HG02852 (cell line): ENCODE measurements at regions not wholly inside any gene's neighbourhood (a gene's known extent, or its start where the extent isn't known, plus 50 kb on each side); places are given as distances from the start of the nearest gene placed in this dataset.
"Not testable (repeated sequence)": the region's sequence is repeated elsewhere in the genome, so short reads cannot be mapped to it uniquely, and the experiment has no call there.

Source experiments
- ATAC-seq: cut with Tn5 transposase; IDR thresholded peaks from one replicate; pipeline ENCODE4 v1.9.1; 2021; ENCODE audit warnings: mild to moderate bottlenecking, moderate library complexity; ENCODE audit not compliant: unreplicated experiment

- ATAC-seq: no peak
Observed at GRCh38 chr3:28028554-28028953, 212.9 kb upstream of the CMC1 start.

- no peak for ATAC-seq
Observed at GRCh38 chr3:28033059-28033784, 208.2 kb upstream of the CMC1 start.

GRCh38 chr3:28036599-28037575 lies 204.5 kb upstream of the CMC1 start:
- peak; percentile 40 for ATAC-seq

- no peak for ATAC-seq
Observed at GRCh38 chr3:28039234-28039633, 202.2 kb upstream of the CMC1 start.

- no peak for ATAC-seq
Observed at GRCh38 chr3:28039829-28040228, 201.6 kb upstream of the CMC1 start.

- peak; percentile 73 for ATAC-seq
Observed at GRCh38 chr3:28042095-28042635, 199.3 kb upstream of the CMC1 start.

- ATAC-seq: peak; percentile 42
Observed at GRCh38 chr3:28042707-28043106, 198.7 kb upstream of the CMC1 start.

GRCh38 chr3:28050120-28050519 lies 191.3 kb upstream of the CMC1 start:
- no peak for ATAC-seq

GRCh38 chr3:28050885-28051284 lies 190.5 kb upstream of the CMC1 start:
- no peak for ATAC-seq

GRCh38 chr3:28053759-28054158 lies 187.7 kb upstream of the CMC1 start:
- ATAC-seq: no peak

- no peak for ATAC-seq
Observed at GRCh38 chr3:28056806-28057205, 184.6 kb upstream of the CMC1 start.

GRCh38 chr3:28057539-28057938 lies 183.9 kb upstream of the CMC1 start:
- ATAC-seq: no peak

GRCh38 chr3:28059199-28059598 lies 182.2 kb upstream of the CMC1 start:
- ATAC-seq: not testable (repeated sequence)

- no peak for ATAC-seq
Observed at GRCh38 chr3:28066020-28066419, 175.4 kb upstream of the CMC1 start.

- no peak for ATAC-seq
Observed at GRCh38 chr3:28067014-28067413, 174.4 kb upstream of the CMC1 start.

- ATAC-seq: no peak
Observed at GRCh38 chr3:28068342-28068741, 173.1 kb upstream of the CMC1 start.

- no peak for ATAC-seq
Observed at GRCh38 chr3:28069438-28069837, 172.0 kb upstream of the CMC1 start.

- ATAC-seq: no peak
Observed at GRCh38 chr3:28076246-28076645, 165.2 kb upstream of the CMC1 start.

GRCh38 chr3:28077572-28077971 lies 163.8 kb upstream of the CMC1 start:
- no peak for ATAC-seq

GRCh38 chr3:28078536-28078935 lies 162.9 kb upstream of the CMC1 start:
- no peak for ATAC-seq

- no peak for ATAC-seq
Observed at GRCh38 chr3:28080716-28081115, 160.7 kb upstream of the CMC1 start.

GRCh38 chr3:28081533-28081947 lies 159.9 kb upstream of the CMC1 start:
- ATAC-seq: no peak
